HPDE6-E6E7 (cell line): ENCODE measurements at regions not wholly inside any gene's neighbourhood (a gene's known extent, or its start where the extent isn't known, plus 50 kb on each side); places are given as distances from the start of the nearest gene placed in this dataset.
"Not testable (repeated sequence)": the region's sequence is repeated elsewhere in the genome, so short reads cannot be mapped to it uniquely, and the experiment has no call there.

Experiments used
- DNase-seq: peaks from one replicate; pipeline ENCODE4 v3.0.0; 2011; ENCODE audit warnings: missing footprints; ENCODE audit errors: extremely low spot score

DNA sequence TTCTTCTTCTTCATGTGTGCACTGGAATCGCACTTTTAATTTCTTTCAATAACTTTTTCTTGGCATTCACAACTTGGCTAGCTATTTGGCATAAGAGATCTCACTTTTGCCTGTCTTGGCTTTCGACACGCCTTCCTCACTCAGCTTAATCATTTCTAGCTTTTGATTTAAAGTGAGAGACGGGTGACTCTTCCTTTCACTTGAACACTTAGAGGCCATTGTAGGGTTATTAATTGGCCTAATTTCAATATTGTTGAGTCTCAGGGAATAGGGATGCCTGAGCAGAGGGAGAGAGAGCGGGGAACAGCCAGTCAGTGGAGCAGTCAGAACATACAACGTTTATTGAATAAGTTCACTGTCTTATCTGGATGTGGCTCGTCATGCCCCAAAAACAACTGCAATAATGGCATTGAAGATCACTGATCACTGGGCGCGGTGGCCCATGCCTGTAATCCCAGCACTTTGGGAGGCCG is 200.3 kb downstream of the SEC14L1 start:
- no peak for DNase-seq

DNA sequence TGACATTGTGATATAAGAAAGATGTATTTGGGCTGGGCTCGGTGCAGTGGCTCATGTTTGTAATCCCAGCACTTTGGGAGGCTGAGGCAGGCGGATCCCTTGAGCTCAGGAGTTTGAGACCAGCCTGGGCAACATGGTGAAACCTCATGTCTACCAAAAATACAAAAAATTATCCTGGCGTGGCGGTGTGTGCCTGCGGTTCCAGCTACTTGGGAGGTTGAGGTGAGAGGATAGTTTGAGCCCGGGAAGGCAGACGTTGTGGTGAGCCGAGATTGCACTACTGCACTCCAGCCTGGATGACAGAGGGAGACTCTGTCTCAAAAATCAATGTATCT is 201.9 kb downstream of the SEC14L1 start:
- not testable (repeated sequence) for DNase-seq

DNA sequence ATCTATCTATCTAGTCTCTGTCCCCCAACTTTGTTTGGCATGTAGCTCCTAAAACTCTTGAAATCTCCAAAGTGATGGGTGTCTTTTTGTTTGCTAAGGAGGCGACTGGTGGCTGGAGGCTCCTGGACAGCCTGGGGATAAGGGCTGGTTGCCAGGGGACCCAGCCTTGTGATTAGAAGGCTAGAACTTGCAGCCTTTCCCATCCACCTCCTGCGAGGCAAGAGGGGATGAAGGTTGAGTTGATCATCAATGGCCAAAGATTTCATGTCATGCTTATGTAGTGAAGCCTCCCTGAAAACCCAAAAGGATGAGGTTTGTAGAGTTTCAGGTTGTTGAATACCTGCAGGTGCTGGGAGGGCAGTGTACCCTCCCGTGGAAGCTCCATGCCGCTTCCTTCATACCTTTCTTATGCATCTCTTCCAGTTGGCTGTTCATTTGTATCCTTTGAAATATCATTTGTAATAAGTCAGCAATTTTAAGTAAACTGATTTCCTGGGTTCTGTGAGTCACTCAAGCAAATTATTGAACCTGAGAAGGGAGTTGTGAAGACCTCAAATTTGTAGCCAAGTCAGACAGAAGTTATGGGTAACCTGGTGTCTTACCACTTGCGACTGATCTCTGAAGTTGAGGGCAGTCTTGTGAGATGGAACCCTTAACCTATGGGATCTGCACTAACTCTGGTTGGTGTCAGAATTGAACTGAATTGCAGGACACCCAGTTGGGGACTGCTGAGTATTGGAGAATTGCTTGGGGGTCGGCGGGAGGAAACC is 202.4 kb downstream of the SEC14L1 start:
- no peak for DNase-seq

DNA sequence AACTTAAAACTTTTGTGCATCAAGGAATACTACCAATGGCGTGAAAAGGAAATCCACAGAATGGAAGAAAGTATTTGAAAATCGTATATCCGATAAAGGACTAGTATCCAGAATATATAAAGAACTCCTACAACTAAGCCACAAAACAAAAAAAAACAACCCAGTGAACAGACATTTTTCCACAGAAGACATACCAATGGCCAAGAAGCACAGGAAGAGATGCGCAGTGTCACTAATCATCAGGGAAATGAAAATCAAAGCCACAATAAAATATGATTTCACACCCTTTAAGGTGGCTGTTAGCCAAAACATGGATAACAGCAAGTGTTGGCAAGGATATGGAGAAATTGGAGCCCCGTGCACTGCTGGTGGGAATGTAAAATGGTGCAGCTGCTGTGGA is 203.3 kb downstream of the SEC14L1 start:
- no peak for DNase-seq

DNA sequence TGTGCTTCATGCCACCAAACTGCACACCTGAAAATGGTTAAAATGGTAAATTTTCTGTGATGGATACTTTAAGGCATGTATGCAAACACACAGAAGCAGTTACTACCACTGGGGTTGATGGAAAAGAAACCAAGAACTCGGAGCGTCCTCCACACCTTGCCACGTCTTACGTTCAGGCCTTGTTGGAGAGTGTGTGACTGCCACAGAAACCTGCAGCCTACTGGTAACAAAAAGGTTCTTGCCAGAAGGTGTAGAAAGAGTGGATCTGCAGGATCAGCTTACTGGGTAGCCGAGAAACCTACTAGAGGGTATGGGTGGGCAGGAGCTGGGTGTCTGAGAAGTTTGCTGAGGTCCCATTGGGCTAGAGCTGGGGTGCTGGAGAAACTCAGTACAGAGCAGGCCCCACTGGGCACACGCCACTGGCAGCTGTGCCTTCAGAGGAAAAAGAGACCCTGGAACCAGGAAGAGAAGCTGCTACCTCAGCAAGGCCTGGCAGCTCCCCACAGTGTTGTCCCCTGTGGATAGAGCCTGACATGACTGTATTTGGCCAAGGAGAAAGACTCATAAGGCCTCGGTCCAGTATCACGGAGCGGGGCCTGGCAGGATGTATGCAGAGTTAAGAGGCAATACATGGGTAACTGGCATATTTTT is 204.6 kb downstream of the SEC14L1 start:
- no peak for DNase-seq

DNA sequence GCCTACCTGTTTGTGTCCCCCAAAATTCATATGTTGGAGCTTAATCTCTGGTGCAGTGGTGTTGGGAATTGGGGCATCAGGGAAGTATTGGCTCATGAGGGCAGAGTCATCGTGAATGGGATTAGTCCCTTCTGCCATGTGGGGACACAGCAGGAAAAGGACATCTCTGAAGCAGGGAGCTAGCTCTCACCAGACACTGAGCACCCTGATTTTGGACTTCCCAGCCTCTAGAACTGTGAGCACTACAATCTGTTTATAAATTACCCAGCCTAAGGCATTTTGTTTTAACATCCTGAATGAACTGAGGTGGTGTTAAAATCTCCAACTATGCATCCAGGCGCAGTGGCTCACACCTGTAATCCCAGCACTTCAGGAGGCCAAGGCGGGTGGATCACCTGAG is 206.0 kb downstream of the SEC14L1 start:
- no peak for DNase-seq

DNA sequence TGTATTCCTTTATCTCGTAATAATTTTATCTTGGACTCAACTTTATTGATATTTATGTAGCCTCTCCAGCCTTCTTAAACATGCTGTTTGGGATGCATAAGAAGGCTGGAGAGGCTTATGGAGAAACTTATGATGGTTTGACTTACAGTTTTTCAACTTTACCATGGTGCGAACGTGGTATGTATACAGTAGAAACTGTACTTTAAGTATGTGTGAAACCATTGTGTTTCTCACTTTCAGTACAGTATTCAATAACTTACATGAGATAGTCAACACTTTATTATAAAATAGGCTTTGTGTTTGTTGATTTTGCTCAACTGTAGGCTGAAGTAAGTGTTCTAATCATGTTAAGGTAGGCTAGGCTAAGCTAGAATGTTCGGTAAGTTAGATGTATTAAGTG is 206.8 kb downstream of the SEC14L1 start:
- DNase-seq = no peak

DNA sequence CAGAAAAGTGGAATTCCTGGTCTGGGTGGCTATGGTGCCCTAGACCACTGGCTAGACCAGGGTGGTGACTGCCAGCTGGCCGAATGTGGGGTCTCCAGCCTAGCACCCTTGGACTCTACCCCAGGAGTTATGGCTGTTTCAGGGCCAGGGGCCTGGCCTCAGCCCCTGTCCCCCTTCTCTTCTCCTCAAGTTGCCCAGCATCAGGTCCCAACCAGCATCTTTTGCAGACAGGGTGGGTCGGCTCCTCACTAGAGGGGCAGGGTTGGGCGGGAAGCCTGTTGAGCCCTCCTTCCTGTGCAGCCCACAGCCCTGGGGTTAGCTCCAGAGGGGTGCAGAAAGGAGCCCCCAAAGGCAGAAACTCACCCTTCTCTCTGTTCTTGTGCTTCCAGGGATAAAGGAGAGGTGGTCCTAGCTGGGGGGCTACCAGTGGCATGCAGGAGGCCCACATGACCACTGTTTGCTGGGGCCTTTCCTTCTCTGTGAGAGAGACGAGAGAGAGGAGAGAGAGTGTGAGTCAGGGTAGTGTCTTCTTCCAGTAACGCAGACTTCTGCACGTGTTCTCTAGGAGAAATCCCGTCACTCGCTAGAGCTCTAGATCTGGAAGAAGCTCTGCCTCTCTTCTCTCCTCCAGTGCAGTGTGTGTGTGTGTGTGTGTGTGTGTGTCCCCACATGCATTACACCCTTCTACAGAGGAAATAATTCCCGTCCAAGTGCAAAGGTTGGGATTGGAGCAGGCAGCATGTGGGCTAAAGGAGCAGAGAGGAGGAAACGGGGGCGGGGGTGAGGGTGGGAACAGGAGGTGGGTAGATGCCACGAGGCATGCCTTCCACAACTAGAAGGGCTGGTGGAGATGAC is 209.4 kb downstream of the SEC14L1 start:
- no peak for DNase-seq

DNA sequence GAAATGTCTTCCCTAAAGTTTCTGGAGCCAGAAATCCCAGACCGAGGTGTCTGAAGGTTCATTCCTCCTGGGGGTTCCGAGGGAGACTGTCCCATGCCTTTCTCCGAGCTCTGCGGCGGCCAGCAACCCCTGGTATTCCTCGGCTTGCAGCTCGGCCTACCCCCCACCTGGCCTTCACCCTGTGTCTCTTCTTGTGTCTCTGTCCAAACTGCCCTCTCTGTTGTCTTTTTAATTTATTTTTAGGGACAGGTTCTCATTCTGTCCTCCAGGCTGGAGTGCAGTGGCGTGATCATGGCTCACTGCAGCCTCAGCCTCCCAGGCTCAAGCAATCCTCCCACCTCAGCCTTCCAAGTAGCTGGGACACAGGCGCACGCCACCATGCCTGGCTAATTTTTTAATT is 211.7 kb downstream of the SEC14L1 start:
- no peak for DNase-seq

DNA sequence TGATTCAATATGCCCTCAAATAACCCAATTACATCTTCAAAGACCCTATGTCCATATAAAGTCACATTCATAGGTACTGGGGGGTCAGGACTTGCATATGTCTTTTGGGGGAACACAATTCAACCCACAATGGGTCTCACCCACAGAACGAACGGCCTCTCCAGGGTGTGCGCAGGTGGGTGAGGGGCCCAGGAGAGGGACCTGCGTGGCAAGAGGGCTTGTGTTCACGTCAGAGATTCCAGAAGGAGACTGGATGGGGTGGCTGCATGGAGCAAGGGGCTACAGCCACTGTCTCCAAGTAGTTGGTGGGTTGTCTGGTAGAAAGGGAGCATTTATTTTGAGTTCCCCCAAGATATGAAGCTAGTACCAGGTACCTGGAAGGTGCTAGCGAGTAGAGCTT is 212.2 kb downstream of the SEC14L1 start:
- no peak for DNase-seq

DNA sequence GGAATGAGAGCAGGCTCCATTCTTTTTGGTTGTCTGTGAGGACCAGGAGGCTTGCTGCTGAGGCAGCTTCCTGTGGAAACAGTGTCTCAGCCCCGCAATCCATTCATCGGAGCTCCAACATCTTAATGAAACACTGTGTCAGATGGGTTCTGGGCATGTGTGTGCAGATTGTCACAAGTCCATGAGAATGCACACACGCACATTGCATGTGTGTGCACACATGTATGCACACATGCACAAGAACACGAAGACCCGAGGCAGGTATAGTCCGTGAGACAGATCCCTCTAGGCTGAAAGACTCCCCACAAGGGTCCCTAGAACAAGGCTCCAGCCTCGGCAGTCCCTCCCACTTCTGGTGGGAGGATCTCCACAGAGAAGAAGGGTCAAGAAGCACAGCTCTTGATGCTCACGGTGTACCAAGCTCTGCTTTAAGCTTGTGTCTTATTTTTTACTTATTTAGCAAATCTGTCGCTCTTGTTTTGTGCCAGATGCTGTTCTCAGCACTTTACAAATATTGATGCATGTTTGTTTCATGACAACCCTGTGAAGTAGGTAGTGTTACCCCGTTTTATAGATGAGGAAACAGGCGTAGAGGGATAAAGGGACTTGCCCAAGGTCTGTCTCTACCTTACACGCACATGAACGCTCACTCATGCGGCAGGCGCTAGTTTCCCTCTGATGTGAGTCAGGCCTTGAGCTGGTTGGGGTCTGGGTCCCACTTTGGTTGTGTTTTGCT is 213.1 kb downstream of the SEC14L1 start:
- no peak for DNase-seq

DNA sequence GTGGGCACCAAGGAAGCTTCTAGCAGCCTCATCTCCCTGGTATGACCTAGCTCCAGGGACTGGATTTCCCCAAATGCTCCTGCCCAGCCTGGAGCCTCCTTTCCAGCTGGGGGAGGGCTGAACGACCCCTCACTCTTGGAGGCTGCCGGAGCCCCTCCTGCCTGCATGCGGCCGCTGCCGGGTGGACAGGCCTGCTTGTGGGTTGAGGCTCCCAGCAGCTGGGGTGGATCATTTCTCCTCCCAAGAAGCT is 213.6 kb downstream of the SEC14L1 start:
- DNase-seq = no peak

DNA sequence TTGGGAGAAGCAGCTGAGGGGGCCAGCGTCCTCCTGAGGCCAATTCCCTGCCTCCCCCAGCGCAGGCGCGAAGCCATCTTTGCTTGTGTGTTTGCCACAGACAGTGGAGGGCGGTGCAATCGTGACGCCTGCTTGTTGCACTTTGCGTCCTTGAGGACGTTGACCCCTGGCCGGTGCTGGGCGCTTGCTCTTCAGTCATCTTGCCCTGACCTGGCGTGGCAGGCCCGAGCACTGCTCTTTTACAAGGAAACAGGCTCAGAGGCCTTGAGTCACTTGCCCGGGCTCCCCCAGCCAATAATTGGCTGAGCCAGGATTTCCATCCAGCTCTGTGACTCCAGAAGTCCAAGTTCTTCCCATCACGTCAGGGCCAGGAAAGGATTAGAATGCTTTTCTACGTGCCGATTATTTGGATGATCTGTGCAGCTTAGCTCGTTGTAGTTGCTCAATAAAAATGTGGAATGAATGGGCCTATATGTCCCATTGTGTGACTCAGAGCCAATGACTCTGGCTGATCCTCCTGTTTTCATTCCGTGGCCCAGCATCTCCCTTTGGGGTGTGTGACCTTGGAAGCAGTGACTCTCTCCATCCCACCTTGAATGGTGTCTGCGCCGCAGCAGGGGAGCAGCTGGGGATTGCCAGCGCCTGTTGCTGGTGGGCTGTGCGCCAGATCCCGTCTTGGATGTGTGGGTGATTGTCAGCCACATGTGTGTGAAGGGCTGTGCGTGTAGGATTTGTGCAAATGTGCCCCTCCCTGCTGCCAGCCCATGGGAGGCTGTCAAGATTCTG is 214.1 kb downstream of the SEC14L1 start:
- no peak for DNase-seq

DNA sequence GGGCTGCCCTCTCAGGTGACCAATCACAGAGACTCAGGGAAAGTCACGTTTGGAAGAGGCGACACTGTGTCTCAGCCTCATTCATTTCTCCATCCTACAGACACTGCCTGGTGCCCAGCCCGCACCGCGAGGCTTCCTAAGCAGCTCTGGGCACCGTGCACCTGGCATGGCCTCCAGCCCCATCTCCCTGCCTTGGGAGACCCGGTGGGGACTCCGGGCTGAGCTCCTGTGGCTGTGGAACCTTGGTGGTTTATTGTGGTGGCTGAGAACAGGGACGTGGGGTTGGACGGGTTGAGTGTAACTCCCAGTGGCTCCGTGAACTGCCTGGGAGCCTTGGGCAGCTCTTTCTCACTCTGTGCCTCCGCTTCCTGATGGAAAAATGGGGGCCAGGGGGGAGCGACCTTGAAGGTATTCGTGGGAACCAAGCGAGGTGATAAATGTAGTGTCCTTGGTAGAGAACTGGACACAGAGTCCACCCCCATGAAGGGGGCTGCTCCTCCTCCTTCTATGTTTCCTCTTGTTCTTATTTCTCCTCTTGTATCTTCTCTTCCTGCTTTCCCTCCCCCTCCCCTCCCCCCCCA is 215.4 kb downstream of the SEC14L1 start:
- peak; percentile 52 for DNase-seq

DNA sequence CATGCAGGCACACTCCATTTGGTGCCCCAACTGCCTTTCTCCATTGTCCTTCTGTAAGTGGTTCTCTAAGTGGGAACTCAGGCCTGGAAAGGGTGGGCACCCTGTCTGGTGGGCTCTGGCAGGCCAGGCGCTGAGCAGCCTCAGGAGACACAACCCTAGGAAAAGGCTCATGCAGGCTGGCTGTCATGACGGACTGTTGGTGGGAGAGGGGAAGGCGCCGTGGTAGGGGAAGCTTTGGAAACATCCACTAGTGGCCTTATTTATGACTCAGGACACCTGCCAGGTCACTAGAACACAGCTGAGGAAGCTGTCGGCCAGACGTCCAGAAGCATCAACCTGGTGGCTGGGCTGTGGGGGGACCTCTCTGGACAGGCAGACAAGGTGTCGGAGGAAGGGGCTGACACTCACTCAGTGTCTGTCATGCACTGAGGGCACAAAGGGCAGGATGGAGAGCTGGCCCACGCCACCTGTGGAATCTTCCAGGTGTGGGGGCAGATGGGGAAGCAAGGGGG is 216.0 kb downstream of the SEC14L1 start:
- DNase-seq = no peak

DNA sequence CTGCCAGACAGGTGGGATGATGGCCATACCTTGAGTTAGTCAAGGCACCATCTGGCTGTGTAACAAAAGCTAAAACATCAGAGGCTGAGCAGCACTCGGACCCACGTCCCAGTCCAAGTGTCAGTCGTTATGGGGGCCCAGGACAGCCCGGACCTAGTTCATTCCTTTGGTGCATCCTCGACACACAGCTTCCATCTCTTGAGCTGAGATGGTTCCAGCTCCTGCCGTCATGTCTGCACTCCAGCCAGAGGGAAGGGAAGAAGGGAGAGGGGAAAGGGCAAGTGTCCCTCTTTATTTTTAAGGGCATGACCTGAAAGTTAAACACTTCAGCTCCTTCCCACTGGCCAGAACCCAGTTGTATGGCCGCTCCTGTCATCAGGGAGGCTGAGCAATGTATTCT is 218.0 kb downstream of the SEC14L1 start:
- DNase-seq = no peak

DNA sequence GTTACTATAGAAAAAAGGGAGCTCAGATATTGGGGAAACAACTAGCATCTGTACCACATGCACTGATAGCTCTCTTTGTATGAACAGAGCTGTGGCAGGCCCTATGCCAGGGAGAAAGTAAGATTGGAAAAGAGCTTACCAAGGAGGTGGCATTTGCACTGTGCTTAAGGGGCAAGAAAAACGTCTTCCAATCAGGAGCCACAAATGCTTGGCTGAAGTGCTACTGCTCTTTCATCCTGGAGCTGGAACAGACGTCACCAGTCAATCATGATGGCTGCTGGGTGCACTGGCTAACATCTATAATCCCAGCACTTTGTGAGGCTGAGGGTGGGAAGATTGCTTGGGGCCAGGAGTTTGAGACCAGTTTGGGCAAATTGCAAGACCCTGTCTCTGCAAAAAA is 218.5 kb downstream of the SEC14L1 start:
- DNase-seq = no peak

DNA sequence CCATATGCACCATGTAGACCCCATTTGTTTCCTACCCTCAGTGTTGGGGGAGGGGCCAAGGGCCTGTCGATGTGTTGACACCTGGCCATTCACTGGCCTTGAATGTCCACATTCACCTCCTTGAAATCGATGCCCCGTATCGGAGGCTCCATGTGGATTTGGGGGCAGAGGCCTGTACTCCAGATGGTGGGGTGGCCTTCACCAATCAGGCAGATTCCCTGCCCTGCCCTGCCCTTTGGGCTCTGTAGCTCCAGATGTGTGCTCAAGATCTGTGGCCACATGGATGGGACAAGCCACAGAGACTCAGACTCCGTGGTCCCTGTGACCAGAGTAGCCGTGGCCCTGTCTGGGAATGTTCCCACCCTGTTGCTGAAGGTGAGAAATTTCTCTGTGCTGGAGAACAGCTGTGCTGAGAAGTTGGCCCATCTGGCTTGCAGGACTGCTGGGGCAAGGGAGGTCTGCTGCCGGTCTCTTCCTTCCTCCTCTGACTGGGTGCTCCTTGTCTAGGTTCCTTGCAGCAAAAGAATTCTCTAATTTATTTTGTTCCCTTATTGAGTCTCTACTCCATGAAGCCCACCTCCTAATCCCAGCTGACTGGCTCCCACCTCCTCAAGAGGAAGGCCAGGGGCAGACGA is 221.3 kb downstream of the SEC14L1 start:
- DNase-seq = no peak

DNA sequence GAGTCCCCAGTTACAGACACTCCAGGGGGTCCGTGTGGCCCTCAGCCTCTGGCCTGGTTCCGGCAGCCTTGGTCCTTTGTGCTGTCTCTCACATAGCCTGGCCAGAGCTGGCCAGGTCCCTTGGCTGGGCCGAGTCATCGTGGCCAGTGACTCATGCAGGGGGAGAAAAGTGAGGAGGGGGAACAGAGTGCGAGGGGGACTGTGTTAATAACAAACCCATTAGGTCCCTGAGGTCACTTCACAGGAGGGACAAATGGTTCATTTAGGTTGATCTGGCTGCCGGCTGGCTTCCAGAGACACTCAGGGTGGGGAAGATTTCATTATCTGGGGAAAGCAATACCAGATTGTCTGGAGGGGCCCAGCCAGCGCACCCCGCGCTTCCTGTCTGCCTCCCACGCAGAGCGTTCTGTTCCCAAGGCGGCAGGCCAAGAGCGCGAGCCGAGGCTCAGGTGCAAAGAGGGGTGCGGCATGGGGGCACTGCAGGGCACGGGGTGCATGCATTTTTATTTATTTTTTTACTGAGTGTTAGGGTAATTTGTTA is 223.1 kb downstream of the SEC14L1 start:
- no peak for DNase-seq

DNA sequence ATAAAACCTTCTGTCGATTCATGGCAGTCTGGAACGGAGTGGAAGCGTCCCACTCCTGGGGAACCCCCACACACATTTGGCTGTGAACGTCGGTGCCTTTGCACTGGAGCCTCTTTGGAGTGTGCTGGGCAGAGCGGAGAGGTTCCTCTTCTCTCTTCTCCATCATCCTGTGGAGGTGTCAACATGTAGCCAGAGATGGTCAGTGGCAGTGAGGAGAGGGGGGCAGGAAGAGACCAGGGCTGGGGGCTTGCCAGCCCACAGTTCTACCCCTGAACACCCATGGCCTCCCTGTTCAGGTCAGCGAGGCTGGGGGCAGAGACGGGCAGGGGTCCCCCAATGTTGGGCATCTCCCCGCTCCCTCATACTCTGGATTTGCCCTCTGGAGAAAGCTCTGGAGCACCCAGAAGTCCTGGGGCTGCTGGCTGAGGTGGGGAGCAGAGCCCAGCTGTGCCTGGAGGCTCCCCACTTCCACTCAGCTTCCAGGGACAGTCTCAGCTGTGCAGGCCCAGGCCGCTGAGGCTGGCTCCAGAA is 223.7 kb downstream of the SEC14L1 start:
- no peak for DNase-seq
